GM12892 (cell line): ENCODE measurements at regions not wholly inside any gene's neighbourhood (a gene's known extent, or its start where the extent isn't known, plus 50 kb on each side); places are given as distances from the start of the nearest gene placed in this dataset.

ENCODE experiments used
- POLR2A ChIP-seq: IDR thresholded peaks from 2 replicates; pipeline ENCODE4 v1.6.1; 2011; ENCODE audit warnings: low read depth, low read length, control low read depth
- POLR2AphosphoS5 ChIP-seq: IDR thresholded peaks from 2 replicates; pipeline ENCODE4 v1.6.1; 2011; ENCODE audit warnings: low read depth, low read length, control low read depth
- TAF1 ChIP-seq: IDR thresholded peaks from 2 replicates; pipeline ENCODE4 v1.6.1; 2011; ENCODE audit warnings: low read depth, mild to moderate bottlenecking, control low read depth, low read length, borderline replicate concordance

- TF ChIP-seq POLR2A (no peak), POLR2AphosphoS5 (no peak), TAF1 (no peak)
These were observed 53.0 kb upstream of the UQCRFS1 start for GRCh38 chr19:29266001-29266400.
